Lower lobe of right lung (tissue), 2 donors: ENCODE measurements at regions not wholly inside any gene's neighbourhood (a gene's known extent, or its start where the extent isn't known, plus 50 kb on each side); places are given as distances from the start of the nearest gene placed in this dataset.

Experiments used
- ATAC-seq, 2 donors: fragments of 200-7000 bp; cut with Tn5 transposase; one replicate each; pipeline ENCODE4 v1.9.1; 2020 to 2022; ENCODE audit warnings: mild to moderate bottlenecking in 2 of 2, moderate library complexity in 2 of 2
- DNase-seq: peaks from one replicate; pipeline ENCODE4 v3.0.0-alpha.2; 2020
- H3K27ac ChIP-seq: fragments of 200-600 bp; one replicate; pipeline ENCODE4 v1.8.0; 2022
- H3K27me3 ChIP-seq: fragments of 200-600 bp; one replicate; pipeline ENCODE4 v1.8.0; 2022; ENCODE audit warnings: low read depth
- H3K36me3 ChIP-seq: fragments of 200-600 bp; one replicate; pipeline ENCODE4 v1.8.0; 2022; ENCODE audit warnings: mild to moderate bottlenecking
- H3K4me1 ChIP-seq: fragments of 200-600 bp; one replicate; pipeline ENCODE4 v1.8.0; 2022
- H3K4me3 ChIP-seq: fragments of 200-600 bp; one replicate; pipeline ENCODE4 v1.8.0; 2022; ENCODE audit warnings: mild to moderate bottlenecking
- H3K9me3 ChIP-seq: fragments of 200-600 bp; one replicate; pipeline ENCODE4 v1.8.0; 2022
- intact Hi-C: fragments of 100-400 bp; cut with DNase I; formaldehyde crosslinking; loops from one replicate; pipeline ENCODE4 v1.11.0; 2022
- TF ChIP-seq, protein P1 (sequence below): fragments of 200-600 bp; IDR thresholded peaks from one replicate; pipeline ENCODE4 v1.8.0; 2022; ENCODE audit warnings: antibody characterized with exemption, mild to moderate bottlenecking
- donor health status: DM: no; HTN: yes; CAD: no; lungs with severe emphysema.

DNA sequence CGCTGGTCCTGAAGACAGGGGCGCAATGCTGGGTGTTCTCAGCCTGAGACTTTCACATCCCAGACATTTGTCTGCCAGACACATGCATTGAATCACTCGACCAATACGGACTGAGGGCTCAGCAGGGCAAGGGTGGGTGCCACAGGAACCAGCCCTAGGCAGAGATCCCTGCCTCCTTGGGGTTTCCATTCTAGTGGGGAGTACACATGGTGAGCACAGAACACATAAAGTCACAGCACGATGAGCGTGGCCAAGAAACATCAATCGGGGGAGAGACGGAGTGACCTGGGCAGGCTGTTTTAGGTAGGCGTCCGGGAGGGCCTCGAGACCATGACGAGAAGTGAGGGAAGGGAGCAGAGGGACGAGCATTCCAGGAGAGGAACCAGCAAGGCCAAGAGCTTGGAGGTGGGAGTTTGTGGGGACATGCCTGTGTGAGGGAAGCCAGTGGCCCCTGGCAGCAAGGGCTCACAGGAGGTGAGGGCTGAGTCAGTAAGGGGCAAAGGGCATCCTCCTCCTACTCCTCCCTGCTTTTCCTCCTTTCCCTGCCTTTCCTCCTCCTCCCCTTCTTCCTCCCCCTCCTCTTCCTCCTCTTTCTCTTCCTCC, 126.3 kb upstream of the PEG3 start:
- TF ChIP-seq, protein P1, sequence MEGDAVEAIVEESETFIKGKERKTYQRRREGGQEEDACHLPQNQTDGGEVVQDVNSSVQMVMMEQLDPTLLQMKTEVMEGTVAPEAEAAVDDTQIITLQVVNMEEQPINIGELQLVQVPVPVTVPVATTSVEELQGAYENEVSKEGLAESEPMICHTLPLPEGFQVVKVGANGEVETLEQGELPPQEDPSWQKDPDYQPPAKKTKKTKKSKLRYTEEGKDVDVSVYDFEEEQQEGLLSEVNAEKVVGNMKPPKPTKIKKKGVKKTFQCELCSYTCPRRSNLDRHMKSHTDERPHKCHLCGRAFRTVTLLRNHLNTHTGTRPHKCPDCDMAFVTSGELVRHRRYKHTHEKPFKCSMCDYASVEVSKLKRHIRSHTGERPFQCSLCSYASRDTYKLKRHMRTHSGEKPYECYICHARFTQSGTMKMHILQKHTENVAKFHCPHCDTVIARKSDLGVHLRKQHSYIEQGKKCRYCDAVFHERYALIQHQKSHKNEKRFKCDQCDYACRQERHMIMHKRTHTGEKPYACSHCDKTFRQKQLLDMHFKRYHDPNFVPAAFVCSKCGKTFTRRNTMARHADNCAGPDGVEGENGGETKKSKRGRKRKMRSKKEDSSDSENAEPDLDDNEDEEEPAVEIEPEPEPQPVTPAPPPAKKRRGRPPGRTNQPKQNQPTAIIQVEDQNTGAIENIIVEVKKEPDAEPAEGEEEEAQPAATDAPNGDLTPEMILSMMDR: no peak
- H3K36me3 ChIP-seq: no peaks in the 10 kb centered on the region
- H3K9me3 ChIP-seq: peaks cover 3% of the 10 kb centered on the region
- DNase-seq (no peak), ATAC-seq (no peak)
- H3K4me3 ChIP-seq: no peak overlapping the region
- H3K27ac ChIP-seq: no peak overlapping the region
- H3K27me3 ChIP-seq: peaks cover 11% of the 10 kb centered on the region
- intact Hi-C loops: no loop called here
- no peaks in the 10 kb centered on the region for H3K4me1 ChIP-seq

DNA sequence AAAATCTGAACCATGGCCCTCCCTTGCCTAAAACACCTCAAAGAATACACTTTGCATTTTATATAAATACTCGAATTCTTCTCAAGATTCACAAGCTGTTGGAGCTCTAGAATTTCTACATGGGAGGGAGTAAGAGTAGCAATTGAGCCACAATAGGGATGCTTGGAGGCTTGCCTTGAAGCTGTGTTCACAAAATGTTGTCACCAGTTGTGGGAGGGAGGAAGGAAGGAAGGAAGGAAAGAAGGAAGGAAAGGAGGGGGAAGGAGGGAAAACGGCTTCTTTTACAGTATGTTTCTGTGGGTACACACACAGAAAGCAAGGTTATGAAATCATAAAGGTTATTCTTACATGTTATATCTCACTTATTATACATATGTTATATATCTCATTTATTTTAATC, 128.6 kb upstream of the PEG3 start:
- DNase-seq (no peak), ATAC-seq (no peak)
- H3K4me1 ChIP-seq: no peaks in the 10 kb centered on the region
- no peaks in the 10 kb centered on the region for H3K9me3 ChIP-seq
- H3K27ac ChIP-seq: no peak overlapping the region
- no peaks in the 10 kb centered on the region for H3K36me3 ChIP-seq
- intact Hi-C loops: no loop called here
- H3K27me3 ChIP-seq: peaks cover 8% of the 10 kb centered on the region
- no peak overlapping the region for H3K4me3 ChIP-seq
- TF ChIP-seq, protein P1: no peak

DNA sequence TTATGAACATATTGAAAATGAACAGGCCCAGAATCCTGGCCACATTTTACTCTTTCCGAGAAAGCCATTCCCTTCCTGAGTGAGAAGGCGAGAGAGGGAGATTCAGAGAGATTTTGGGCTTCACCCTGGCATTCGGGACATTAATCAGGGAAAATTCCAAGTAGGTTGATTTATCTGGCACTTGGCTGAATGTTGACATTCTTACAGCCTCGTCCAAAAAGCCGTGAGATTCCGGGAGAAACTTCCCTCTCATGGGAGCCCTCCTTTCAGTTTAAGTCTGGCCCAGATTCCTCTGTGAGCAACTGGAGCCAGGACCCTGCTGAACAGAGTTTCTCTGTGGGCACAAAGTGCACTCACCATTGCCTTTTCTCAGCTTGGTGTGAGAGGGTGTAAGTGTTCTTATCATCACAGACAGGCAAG, 129.2 kb upstream of the PEG3 start:
- ATAC-seq (no peak), DNase-seq (no peak)
- H3K9me3 ChIP-seq: peaks cover 6% of the 10 kb centered on the region
- TF ChIP-seq, protein P1: no peak
- peaks cover 8% of the 10 kb centered on the region for H3K27me3 ChIP-seq
- intact Hi-C loops: no loop called here
- no peak overlapping the region for H3K4me3 ChIP-seq
- H3K27ac ChIP-seq: no peak overlapping the region
- no peaks in the 10 kb centered on the region for H3K36me3 ChIP-seq
- H3K4me1 ChIP-seq: no peaks in the 10 kb centered on the region

DNA sequence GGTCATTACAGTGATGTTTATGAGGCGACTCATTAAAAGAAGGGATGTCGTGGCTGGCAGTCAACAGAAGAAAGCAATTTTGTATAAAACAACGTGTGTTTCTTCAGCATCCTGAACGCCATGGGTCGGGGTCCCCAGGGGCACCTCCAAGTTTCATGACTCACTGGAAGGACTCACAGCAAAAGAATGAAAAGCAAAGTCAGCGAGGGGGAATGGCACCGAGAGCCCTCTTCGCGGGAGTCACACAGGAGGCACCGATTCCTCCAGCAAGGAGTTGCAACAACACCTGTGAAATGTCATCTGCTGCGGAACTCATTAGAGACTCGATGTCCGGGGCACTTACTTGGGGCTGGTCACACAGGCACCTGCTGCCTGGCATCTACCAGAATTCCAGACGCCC, 130.7 kb upstream of the PEG3 start:
- Histone ChIP-seq H3K9me3 (peaks cover 6% of the 10 kb centered on the region), H3K4me1 (no peaks in the 10 kb centered on the region), H3K4me3 (no peak overlapping the region), H3K27me3 (peaks cover 8% of the 10 kb centered on the region), H3K36me3 (no peaks in the 10 kb centered on the region), H3K27ac (no peak overlapping the region)
- DNase-seq (no peak), ATAC-seq (no peak)
- TF ChIP-seq, protein P1: no peak
- intact Hi-C loops: no loop called here

DNA sequence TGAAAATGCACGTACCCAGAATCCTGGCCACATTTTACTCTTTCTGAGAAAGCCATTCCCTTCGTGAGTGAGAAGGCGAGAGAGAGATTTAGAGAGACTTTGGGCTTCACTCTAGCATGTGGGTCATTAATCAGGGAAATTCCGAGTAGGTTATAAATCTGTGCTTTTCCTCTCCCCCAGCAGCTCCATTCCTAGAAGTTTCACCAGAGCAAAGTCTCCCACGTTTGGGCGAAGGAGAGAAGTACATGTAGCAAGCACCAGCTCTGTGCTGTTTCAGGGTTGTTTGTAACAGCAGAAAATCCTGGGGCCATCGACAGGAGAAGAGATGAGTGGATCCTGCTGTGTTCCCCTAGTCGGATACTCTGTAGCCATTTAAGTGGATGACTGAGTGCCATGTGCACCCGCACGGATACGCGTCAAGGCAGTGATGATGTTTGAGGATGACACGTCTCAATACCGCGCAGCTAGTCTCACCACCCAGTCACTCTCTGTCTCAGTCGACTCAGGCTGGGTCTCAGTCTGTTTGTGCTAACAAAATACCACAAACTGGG, 131.8 kb upstream of the PEG3 start:
- Histone ChIP-seq H3K36me3 (no peaks in the 10 kb centered on the region), H3K27ac (no peak overlapping the region), H3K27me3 (no peaks in the 10 kb centered on the region), H3K9me3 (peaks cover 6% of the 10 kb centered on the region), H3K4me3 (no peak overlapping the region), H3K4me1 (no peaks in the 10 kb centered on the region)
- TF ChIP-seq, protein P1: no peak
- no peak for ATAC-seq
- no peak for DNase-seq
- intact Hi-C loops: no loop called here
